Stimulated activated CD4-positive, alpha-beta T cell treated with anti-CD3 and anti-CD28 coated beads, Interleukin-12 subunit alpha, Interleukin-12 subunit beta, amount 100 ng/mL, for 48 hours (primary cell): ENCODE measurements at regions not wholly inside any gene's neighbourhood (a gene's known extent, or its start where the extent isn't known, plus 50 kb on each side); places are given as distances from the start of the nearest gene placed in this dataset.

ENCODE experiments used
- DNase-seq, 3 donors: peaks; one replicate each; pipeline ENCODE4 v3.0.0-alpha.2; 2020; ENCODE audit warnings: low read depth in 2 of 3, low spot score in 1 of 3

DNA sequence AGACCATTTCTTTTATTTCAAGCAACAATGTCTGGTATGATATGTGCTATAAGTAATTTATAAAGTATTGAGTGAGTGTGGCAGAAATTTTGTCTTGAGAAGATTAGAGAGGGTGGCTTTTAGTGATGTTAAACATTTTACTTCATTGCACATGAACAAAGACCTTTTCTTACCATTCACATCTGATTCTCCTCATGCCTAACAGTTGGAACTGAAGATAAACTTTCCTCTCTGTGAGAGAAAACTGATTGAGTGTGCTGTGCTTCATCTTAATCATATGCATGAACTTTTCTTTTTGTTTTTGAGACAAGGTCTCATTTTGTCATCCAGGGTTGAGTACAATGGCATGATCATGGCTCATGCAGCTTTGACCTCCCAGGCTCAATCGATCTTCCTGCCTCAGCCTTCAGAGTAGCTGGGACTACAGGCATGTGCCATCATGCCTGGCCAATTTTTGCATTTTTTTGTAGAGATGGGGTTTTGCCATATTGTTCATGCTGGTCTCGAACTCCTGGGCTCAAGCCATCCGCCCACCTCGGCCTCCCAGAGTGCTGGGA lies 377.7 kb upstream of the GOLIM4 start:
- no peak for DNase-seq

DNA sequence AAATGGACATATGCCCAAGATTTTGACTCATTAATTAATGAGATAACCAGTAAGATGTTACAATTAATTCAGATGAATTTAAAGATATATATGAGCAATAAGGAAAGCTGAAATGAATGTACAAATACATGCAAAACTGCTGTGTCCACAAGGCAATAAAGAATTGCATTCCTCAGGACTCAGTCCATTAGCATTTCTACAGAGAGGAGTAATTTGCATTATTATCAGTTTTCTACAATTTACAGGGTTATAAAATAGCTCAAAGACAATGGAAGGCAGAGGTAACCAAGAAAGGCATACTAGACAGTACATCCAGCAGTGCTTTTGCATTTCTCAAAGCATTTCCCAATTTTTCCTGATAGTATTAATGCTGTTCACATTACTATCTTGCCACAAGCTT lies 377.1 kb upstream of the GOLIM4 start:
- no peak for DNase-seq

DNA sequence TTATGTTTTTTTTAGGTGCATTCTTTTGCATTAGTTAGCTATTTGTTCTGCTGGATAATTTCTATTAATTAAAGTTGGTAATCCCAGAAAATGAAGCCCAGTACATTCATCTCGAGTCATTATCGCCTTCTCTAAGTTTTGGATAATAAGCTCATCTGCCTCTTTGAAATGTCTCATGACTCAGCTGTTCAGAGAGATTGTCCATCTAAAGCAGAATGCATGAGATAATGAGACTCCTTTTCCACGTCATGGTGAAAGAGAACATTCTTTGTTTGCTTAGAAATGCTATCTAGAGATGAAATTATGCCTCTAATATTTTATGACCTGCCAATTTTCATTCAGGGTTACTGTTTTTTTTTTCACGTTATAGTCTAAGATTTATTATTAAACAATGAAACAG lies 374.7 kb upstream of the GOLIM4 start:
- DNase-seq: no peak

- DNase-seq: no peak
Measured at GRCh38 chr3:168469436-168469835, 373.7 kb upstream of the GOLIM4 start.

- no peak for DNase-seq
Measured at GRCh38 chr3:168467115-168467714, 371.5 kb upstream of the GOLIM4 start.

GRCh38 chr3:168461793-168462192 lies 366.1 kb upstream of the GOLIM4 start:
- no peak for DNase-seq

DNA sequence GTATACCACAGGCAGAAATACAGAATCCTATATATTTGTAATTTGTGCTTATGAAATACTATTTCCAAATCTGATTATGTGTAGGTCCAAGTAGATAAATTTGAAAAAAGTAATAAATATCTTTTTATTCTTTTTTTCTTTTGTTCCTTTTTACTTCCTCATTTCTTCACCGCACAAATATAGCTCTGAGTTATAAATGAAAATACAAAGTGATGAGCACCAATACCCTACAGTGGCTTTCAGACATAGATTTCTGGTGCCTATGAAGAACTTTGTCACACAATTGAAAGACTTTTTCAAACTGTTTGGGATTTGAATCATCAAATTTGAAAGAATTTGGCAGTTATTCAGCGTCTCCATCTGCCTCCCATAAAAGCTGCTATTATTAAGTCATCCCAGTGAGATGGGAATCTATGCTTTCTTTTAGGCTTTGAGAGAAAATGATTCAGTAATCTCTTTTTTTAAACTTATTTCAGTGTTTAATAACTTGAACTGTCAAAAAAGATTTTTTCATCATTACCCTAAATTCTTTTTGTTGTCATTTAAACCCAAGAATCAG lies 363.6 kb upstream of the GOLIM4 start:
- no peak for DNase-seq

- no peak for DNase-seq
Measured at GRCh38 chr3:168457954-168458539, 362.3 kb upstream of the GOLIM4 start.

- no peak for DNase-seq
Measured at GRCh38 chr3:168455814-168456213, 360.1 kb upstream of the GOLIM4 start.

DNA sequence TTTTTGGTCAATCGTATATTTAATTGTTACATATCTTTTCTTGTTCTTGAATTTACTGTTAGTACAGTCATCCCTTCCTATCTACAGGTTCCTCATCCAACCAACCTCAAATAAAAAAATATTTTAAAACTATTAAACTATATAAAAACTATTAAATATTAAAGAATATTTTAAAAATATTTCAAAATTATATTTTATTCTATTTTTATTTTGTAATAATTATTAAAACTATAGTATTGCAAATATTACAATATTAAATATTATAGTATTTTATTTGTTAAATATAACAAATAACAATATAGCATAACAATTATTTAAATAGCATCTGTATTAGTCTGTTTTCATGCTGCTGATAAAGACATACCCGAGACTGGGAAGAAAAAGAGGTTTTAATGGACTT lies 357.9 kb upstream of the GOLIM4 start:
- DNase-seq: no peak

DNA sequence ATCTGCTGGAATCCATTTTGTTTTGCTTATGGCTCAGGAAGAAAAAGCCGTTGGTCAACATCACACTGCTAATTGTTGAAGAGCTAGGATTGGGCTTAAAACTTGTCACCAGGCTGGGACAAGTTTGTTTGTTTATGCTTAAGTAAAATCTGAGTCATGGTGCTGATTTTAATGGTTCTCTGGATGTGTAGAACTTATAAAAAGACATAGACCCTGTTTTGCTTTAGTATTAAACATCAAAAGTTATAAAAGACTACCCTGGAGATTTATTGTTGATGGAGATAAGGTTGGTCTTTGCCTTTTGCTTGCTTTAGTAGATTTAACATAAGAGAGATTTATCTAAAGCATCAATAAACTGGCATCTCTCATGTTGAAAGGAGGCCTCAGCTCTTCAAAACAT lies 348.2 kb upstream of the GOLIM4 start:
- DNase-seq: no peak

- DNase-seq: no peak
Measured at GRCh38 chr3:168442502-168442901, 346.8 kb upstream of the GOLIM4 start.

DNA sequence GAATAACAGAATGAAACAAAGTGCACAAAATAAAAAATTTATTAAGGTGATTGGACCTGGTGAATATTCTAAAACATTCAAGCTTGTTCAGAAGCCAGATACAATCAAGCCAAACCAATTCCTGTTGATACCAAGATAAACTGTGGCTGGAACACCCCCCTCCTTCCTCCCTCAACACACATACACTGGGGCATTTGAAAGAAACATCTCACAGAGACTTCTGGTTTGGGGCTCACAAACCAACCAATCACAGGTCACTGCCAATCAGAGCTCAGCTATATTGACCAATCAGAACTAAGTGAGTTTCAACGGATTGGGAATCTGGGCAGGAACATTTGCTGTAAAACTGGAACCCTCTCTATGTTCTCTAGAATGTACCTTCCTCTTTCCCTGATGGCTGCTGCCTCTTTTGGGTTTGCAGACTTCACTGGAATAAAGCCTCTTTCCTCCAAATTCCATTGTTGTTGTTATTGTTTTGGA lies 340.6 kb upstream of the GOLIM4 start:
- DNase-seq: no peak

GRCh38 chr3:168431491-168431890 lies 335.8 kb upstream of the GOLIM4 start:
- no peak for DNase-seq

DNA sequence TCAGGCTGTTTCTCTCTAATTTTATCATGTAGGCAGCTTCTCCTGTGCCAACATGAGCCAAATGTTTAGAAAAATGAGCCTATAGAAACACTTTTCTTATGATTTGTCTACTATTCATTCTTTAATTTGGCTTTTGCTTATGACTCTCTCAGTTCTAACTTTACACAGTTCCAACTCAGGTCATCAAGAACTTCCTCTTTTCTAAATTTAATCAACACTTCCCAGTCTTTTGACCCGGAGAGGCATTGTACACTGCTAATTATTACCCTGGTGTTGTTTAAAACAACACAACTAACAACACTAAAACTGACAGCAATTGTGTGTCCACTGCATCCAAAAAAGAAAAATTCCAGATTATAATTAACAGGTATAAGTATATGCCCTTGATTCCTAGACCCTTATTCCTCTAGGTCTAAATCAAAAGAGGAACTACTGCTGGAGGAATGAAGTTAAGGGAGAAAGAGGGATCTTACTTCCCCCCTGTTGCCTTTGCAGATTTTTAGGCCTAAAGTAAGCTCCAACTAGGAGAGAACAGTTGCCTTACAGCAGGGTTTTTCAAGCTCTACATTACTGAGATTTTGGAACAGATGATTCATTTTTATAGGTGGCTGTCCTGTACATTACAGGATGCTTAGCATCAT lies 332.2 kb upstream of the GOLIM4 start:
- no peak for DNase-seq

DNA sequence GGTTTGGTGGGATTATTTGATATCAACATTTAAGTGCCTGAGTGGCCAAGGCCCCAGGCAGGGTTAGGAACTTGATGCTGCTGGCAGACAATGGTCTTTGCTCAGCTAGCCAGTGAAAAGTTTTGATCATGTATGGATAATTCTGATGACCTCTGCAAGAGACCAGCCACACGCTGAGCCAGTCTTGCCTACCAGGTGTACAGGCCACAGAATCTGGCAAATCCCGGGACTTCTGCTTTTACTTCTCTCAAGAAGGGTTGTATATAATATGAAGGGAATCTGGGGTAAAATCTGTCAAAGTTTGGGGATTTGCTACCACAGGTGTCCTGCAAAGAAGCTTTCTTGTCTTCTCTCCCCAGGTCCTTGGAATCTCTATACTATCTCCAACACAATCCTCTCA lies 331.4 kb upstream of the GOLIM4 start:
- no peak for DNase-seq

- DNase-seq: no peak
Measured at GRCh38 chr3:168425936-168426595, 330.3 kb upstream of the GOLIM4 start.

DNA sequence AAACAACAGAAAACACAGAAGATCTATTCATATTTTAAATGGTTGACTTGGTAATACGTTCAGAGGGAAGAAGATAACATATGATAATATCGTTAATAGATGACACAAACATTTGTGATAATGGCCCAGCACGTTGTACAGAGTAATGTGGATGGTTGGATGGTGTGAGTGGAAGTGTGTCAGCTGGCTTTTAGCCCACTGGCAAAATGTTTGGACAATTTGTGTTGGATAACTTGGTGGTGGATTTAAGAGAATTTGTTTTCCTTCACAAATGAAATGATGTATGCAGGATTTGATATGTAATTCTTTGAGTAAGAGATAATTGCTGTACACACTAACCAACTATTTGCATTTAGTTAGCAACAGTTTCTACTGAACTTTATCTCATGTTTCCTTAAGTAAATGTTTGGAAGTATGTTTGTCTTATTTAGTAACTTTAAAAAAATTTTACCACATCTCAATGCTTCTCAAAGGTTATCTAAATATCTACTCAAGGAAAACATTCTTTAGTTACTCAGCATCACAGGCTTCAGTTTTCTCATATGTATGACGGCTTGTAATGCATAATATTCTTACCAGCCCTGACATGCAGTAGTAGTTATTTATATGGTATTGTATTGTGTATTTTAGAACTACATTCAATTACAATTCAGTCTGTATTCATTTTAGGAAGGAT lies 328.5 kb upstream of the GOLIM4 start:
- no peak for DNase-seq

DNA sequence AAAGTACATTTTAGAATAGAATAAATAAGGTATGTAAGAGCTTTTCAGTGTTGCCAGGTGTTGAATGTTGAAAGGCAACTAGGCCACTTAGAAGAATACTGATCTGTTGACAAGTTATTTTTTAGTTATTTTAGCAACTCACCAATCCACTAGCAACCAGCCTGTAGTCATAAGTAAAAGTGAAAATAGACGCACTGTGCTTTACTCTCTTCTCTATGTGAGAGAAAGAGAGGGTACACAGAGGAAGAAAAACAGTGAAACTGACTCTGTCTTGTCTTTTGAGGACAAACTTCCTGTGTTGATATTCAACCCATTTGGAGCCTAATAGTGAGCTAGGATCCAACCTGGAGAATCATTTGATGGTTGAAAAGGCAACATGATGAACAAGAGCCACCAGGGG lies 327.1 kb upstream of the GOLIM4 start:
- no peak for DNase-seq

DNA sequence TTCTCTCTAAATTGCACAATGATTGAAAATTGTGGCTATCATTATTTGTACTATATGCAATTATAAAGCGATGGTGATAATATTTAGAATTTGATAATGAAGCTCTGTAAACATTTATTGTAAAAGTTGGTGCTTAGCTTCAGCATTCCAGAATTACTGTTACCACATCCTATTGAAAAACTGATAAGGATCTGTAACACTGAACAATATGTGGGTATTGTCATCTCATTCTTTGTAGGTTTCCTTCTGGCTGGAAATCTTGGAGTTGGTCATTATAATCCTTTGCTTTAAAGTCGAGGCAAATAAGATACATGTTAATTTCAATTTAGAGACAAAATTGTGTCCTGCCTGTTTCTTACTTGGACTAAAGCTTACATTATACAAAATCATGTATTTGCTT lies 323.4 kb upstream of the GOLIM4 start:
- no peak for DNase-seq

- DNase-seq: no peak
Measured at GRCh38 chr3:168417016-168417415, 321.3 kb upstream of the GOLIM4 start.
